ENCODE measurements at regions not wholly inside any gene's neighbourhood (a gene's known extent, or its start where the extent isn't known, plus 50 kb on each side); places are given as distances from the start of the nearest gene placed in this dataset.

DNA sequence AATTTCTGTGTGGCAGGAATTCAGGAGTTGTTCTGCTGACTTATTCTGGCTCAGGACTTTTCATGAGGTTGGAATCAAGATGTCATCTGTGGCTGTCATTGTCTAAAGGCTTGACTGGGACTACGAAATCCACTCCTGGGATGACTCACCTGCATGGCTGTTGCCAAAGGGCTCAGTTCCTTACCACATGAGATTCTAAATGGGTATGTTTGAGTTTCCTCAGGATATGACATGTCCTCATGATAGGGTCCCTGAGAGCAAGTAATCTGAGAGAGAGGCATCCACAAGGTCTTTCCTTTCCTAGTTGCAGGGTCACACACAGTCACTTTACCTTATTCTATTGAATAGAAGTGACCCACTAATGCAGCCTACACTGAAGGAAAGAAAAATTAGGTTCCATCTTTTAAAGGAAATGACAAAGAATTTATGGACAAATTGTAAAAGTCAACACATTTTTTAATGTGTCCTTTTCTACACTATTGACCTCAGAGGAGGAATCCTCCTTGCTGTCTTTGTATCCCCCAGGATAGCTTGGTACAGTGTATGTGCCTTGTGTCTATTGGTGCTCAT, 1025.0 kb upstream of the GJE1 start:
- Histone ChIP-seq H3K9me3 (ENCODE audit: insufficient read depth, low read length) (no peaks in the 10 kb centered on the region), H3F3A (ENCODE audit: insufficient read depth) (no peaks in the 10 kb centered on the region), H4K20me1 (ENCODE audit: low read depth, low read length) (no peaks in the 10 kb centered on the region), H3K27me3 (ENCODE audit: low read length) (no peaks in the 10 kb centered on the region), H3K27ac (ENCODE audit: low read depth, low read length) (no peak overlapping the region), H3K36me3 (ENCODE audit: low read length) (no peaks in the 10 kb centered on the region), H3K9me2 (replicated peaks; ENCODE audit: insufficient read depth, low read length) (no peaks in the 10 kb centered on the region), H3K4me3 (ENCODE audit: insufficient read depth, low read length, poor library complexity, severe bottlenecking) (no peak overlapping the region), H3K9ac (ENCODE audit: low read length) (no peak overlapping the region), H3K4me2 (ENCODE audit: low read depth, low read length, poor library complexity, severe bottlenecking) (no peak overlapping the region), H2AFZ (ENCODE audit: low read depth, low read length, severe bottlenecking) (no peak overlapping the region), H3K79me2 (ENCODE audit: insufficient read depth, low read length) (no peaks in the 10 kb centered on the region)
- no peak for TF ChIP-seq EZH2phosphoT487 (conservative IDR thresholded peaks at IDR 0.05; ENCODE audit: low read length)
- TF ChIP-seq, protein P1, sequence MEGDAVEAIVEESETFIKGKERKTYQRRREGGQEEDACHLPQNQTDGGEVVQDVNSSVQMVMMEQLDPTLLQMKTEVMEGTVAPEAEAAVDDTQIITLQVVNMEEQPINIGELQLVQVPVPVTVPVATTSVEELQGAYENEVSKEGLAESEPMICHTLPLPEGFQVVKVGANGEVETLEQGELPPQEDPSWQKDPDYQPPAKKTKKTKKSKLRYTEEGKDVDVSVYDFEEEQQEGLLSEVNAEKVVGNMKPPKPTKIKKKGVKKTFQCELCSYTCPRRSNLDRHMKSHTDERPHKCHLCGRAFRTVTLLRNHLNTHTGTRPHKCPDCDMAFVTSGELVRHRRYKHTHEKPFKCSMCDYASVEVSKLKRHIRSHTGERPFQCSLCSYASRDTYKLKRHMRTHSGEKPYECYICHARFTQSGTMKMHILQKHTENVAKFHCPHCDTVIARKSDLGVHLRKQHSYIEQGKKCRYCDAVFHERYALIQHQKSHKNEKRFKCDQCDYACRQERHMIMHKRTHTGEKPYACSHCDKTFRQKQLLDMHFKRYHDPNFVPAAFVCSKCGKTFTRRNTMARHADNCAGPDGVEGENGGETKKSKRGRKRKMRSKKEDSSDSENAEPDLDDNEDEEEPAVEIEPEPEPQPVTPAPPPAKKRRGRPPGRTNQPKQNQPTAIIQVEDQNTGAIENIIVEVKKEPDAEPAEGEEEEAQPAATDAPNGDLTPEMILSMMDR (IDR thresholded peaks at IDR 0.05; ENCODE audit: insufficient read depth, low read length, poor library complexity, severe bottlenecking): no peak

DNA sequence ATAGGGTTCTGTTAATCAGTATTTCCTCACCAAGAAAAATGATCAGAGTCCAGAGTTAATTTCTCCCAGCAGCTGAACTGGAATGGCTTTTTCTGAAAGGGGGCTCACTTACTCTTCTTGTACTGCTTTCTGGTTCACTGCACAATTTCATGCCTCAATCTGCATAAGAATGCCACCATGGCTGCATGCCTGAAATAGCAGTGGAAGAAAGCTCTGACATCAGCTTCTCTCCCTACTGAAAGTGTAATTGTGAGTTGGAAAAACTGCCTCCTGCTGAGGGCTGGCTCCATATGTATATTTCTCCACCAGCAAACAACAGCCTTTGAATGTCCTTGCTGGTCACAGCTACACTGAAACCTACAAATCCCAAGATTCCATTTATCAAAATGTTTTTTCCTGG, 1027.2 kb upstream of the GJE1 start:
- no peaks in the 10 kb centered on the region for H4K20me1 ChIP-seq (ENCODE audit: low read depth, low read length)
- no peaks in the 10 kb centered on the region for H3K27me3 ChIP-seq (ENCODE audit: low read length)
- H2AFZ ChIP-seq (ENCODE audit: low read depth, low read length, severe bottlenecking): no peak overlapping the region
- no peak overlapping the region for H3K4me3 ChIP-seq (ENCODE audit: insufficient read depth, low read length, poor library complexity, severe bottlenecking)
- no peaks in the 10 kb centered on the region for H3K79me2 ChIP-seq (ENCODE audit: insufficient read depth, low read length)
- H3K9ac ChIP-seq (ENCODE audit: low read length): no peak overlapping the region
- H3K36me3 ChIP-seq (ENCODE audit: low read length): no peaks in the 10 kb centered on the region
- no peaks in the 10 kb centered on the region for H3F3A ChIP-seq (ENCODE audit: insufficient read depth)
- no peak overlapping the region for H3K4me2 ChIP-seq (ENCODE audit: low read depth, low read length, poor library complexity, severe bottlenecking)
- H3K9me3 ChIP-seq (ENCODE audit: insufficient read depth, low read length): no peaks in the 10 kb centered on the region
- no peak for TF ChIP-seq EZH2phosphoT487 (conservative IDR thresholded peaks at IDR 0.05; ENCODE audit: low read length)
- TF ChIP-seq, protein P1 (IDR thresholded peaks at IDR 0.05; ENCODE audit: insufficient read depth, low read length, poor library complexity, severe bottlenecking): no peak
- no peak overlapping the region for H3K27ac ChIP-seq (ENCODE audit: low read depth, low read length)
- H3K9me2 ChIP-seq (replicated peaks; ENCODE audit: insufficient read depth, low read length): no peaks in the 10 kb centered on the region

- Histone ChIP-seq H3K79me2 (ENCODE audit: insufficient read depth, low read length) (no peaks in the 10 kb centered on the region), H3K4me2 (ENCODE audit: low read depth, low read length, poor library complexity, severe bottlenecking) (no peak overlapping the region), H3K9me2 (replicated peaks; ENCODE audit: insufficient read depth, low read length) (no peaks in the 10 kb centered on the region), H2AFZ (ENCODE audit: low read depth, low read length, severe bottlenecking) (no peak overlapping the region), H3K27me3 (ENCODE audit: low read length) (no peaks in the 10 kb centered on the region), H3K9ac (ENCODE audit: low read length) (no peak overlapping the region), H3K36me3 (ENCODE audit: low read length) (no peaks in the 10 kb centered on the region), H3K9me3 (ENCODE audit: insufficient read depth, low read length) (no peaks in the 10 kb centered on the region), H3K27ac (ENCODE audit: low read depth, low read length) (no peak overlapping the region), H4K20me1 (ENCODE audit: low read depth, low read length) (no peaks in the 10 kb centered on the region), H3K4me3 (ENCODE audit: insufficient read depth, low read length, poor library complexity, severe bottlenecking) (no peak overlapping the region), H3F3A (ENCODE audit: insufficient read depth) (no peaks in the 10 kb centered on the region)
- no peak for TF ChIP-seq EZH2phosphoT487 (conservative IDR thresholded peaks at IDR 0.05; ENCODE audit: low read length)
- TF ChIP-seq, protein P1 (IDR thresholded peaks at IDR 0.05; ENCODE audit: insufficient read depth, low read length, poor library complexity, severe bottlenecking): no peak
Observed at GRCh38 chr6:141103246-141103645, 1029.5 kb upstream of the GJE1 start.
